Activated CD8-positive, alpha-beta T cell treated with anti-CD3 and anti-CD28 coated beads for 36 hours (primary cell): ENCODE measurements at regions not wholly inside any gene's neighbourhood (a gene's known extent, or its start where the extent isn't known, plus 50 kb on each side); places are given as distances from the start of the nearest gene placed in this dataset.

ENCODE experiments used
- ATAC-seq: fragments of 200-7000 bp; cut with Tn5 transposase; one replicate; pipeline ENCODE4 v1.10.0; 2021; ENCODE audit warnings: mild to moderate bottlenecking, moderate library complexity
- CTCF ChIA-PET: fragments of 350-600 bp; sonication (Branson Sonifier 250); formaldehyde crosslinking; loops from one replicate; lab custom pipeline; 2021; ENCODE audit warnings: antibody characterized with exemption; lab: Charles Lee
- POLR2A ChIA-PET: fragments of 350-600 bp; sonication (Branson Sonifier 250); formaldehyde crosslinking; loops from one replicate; lab custom pipeline; 2021; ENCODE audit warnings: antibody characterized with exemption; lab: Charles Lee
- DNase-seq: peaks from one replicate; pipeline ENCODE4 v3.0.0-alpha.2; 2020
- H3K27ac Mint-ChIP-seq: one replicate; pipeline ENCODE4 v1.8.0; 2021; ENCODE audit warnings: mild to moderate bottlenecking, mixed read lengths
- H3K27me3 Mint-ChIP-seq: one replicate; pipeline ENCODE4 v1.8.0; 2021; ENCODE audit warnings: mixed read lengths
- H3K36me3 Mint-ChIP-seq: one replicate; pipeline ENCODE4 v1.8.0; 2021; ENCODE audit warnings: low read depth, mixed read lengths
- H3K4me1 Mint-ChIP-seq: one replicate; pipeline ENCODE4 v1.8.0; 2021; ENCODE audit warnings: low read depth, mixed read lengths
- H3K4me3 Mint-ChIP-seq: one replicate; pipeline ENCODE4 v1.8.0; 2021; ENCODE audit warnings: mild to moderate bottlenecking, moderate library complexity, mixed read lengths
- H3K9me3 Mint-ChIP-seq: one replicate; pipeline ENCODE4 v1.8.0; 2021; ENCODE audit warnings: mixed read lengths
- CTCF ChIP-seq: fragments of 200-600 bp; IDR thresholded peaks from one replicate; pipeline ENCODE4 v1.8.0; 2022; ENCODE audit warnings: antibody characterized with exemption, mild to moderate bottlenecking
- intact Hi-C: fragments of 100-400 bp; cut with micrococcal nuclease; formaldehyde crosslinking; loops from one replicate; pipeline ENCODE4 v1.10.0; 2022

- no peak overlapping the region for H3K27ac Mint-ChIP-seq
Observed at GRCh38 chr10:90421874-90422273, 436.0 kb downstream of the HTR7 start.

GRCh38 chr10:90424730-90425129 is 433.1 kb downstream of the HTR7 start:
- no peak for TF ChIP-seq CTCF
- DNase-seq (no peak), ATAC-seq (no peak)
- intact Hi-C loops: no loop called here
- ChIA-PET POLR2A (no interaction called here), CTCF (no interaction called here)
- H3K27ac Mint-ChIP-seq: no peak overlapping the region
- H3K4me3 Mint-ChIP-seq: no peak overlapping the region
- H3K36me3 Mint-ChIP-seq: no peaks in the 10 kb centered on the region
- peaks cover 1% of the 10 kb centered on the region for H3K9me3 Mint-ChIP-seq
- peaks cover 2% of the 10 kb centered on the region for H3K27me3 Mint-ChIP-seq
- no peaks in the 10 kb centered on the region for H3K4me1 Mint-ChIP-seq

More at GRCh38 chr10:90421874-90422273, 436.0 kb downstream of the HTR7 start:
- ATAC-seq (no peak), DNase-seq (no peak)
- Mint-ChIP-seq H3K4me3 (no peak overlapping the region), H3K9me3 (peaks cover 1% of the 10 kb centered on the region), H3K36me3 (no peaks in the 10 kb centered on the region), H3K4me1 (no peaks in the 10 kb centered on the region), H3K27me3 (no peaks in the 10 kb centered on the region)
- POLR2A ChIA-PET: no interaction called here
- no peak for TF ChIP-seq CTCF
- intact Hi-C loops: no loop called here
- CTCF ChIA-PET: no interaction called here

GRCh38 chr10:90430186-90430585 is 427.7 kb downstream of the HTR7 start:
- H3K36me3 Mint-ChIP-seq: no peaks in the 10 kb centered on the region
- ATAC-seq (no peak), DNase-seq (no peak)
- H3K27ac Mint-ChIP-seq: no peak overlapping the region
- H3K4me1 Mint-ChIP-seq: no peaks in the 10 kb centered on the region
- peaks cover 4% of the 10 kb centered on the region for H3K27me3 Mint-ChIP-seq
- ChIA-PET CTCF (no interaction called here), POLR2A (no interaction called here)
- intact Hi-C loops: no loop called here
- no peak overlapping the region for H3K4me3 Mint-ChIP-seq
- no peak for TF ChIP-seq CTCF
- peaks cover 4% of the 10 kb centered on the region for H3K9me3 Mint-ChIP-seq

- ChIA-PET CTCF (no interaction called here), POLR2A (no interaction called here)
- H3K27me3 Mint-ChIP-seq: peaks cover 4% of the 10 kb centered on the region
- peaks cover 3% of the 10 kb centered on the region for H3K9me3 Mint-ChIP-seq
- no peaks in the 10 kb centered on the region for H3K4me1 Mint-ChIP-seq
- no peak for TF ChIP-seq CTCF
- H3K36me3 Mint-ChIP-seq: no peaks in the 10 kb centered on the region
- intact Hi-C loops: no loop called here
- H3K4me3 Mint-ChIP-seq: no peak overlapping the region
- DNase-seq (no peak), ATAC-seq (no peak)
- no peak overlapping the region for H3K27ac Mint-ChIP-seq
Observed at GRCh38 chr10:90432866-90433265, 425.0 kb downstream of the HTR7 start.

- DNase-seq (no peak), ATAC-seq (no peak)
- H3K27me3 Mint-ChIP-seq: peaks cover 1% of the 10 kb centered on the region
- H3K36me3 Mint-ChIP-seq: no peaks in the 10 kb centered on the region
- TF ChIP-seq CTCF: no peak
- intact Hi-C loops: no loop called here
- POLR2A ChIA-PET: no interaction called here
- no peak overlapping the region for H3K27ac Mint-ChIP-seq
- peaks cover 5% of the 10 kb centered on the region for H3K9me3 Mint-ChIP-seq
- H3K4me3 Mint-ChIP-seq: no peak overlapping the region
- no peaks in the 10 kb centered on the region for H3K4me1 Mint-ChIP-seq
- CTCF ChIA-PET: no interaction called here
Observed at GRCh38 chr10:90435296-90435695, 422.5 kb downstream of the HTR7 start.
